Peyer's patch (tissue), 4 donors: ENCODE measurements at regions not wholly inside any gene's neighbourhood (a gene's known extent, or its start where the extent isn't known, plus 50 kb on each side); places are given as distances from the start of the nearest gene placed in this dataset.
"Not testable (repeated sequence)": the region's sequence is repeated elsewhere in the genome, so short reads cannot be mapped to it uniquely, and the experiment has no call there.

Experiments
- DNase-seq, 3 donors: peaks; one replicate each; pipeline ENCODE4 v3.0.0-alpha.2; 2017 to 2019
- H3K27ac ChIP-seq, 4 donors: fragments of 200-600 bp; sonication (generic); one replicate each; pipeline ENCODE4 v1.5.1; 2016 to 2019
- H3K27me3 ChIP-seq, 2 donors: fragments of 200-600 bp; sonication (generic); one replicate each; pipeline ENCODE4 v1.5.1; 2019
- H3K36me3 ChIP-seq, 3 donors: fragments of 200-600 bp; sonication (generic); one replicate each; pipeline ENCODE4 v1.5.1; 2016 to 2019
- H3K4me1 ChIP-seq, 4 donors: fragments of 200-600 bp; sonication (generic); one replicate each; pipeline ENCODE4 v1.5.1; 2016 to 2019
- H3K4me3 ChIP-seq, 4 donors: fragments of 200-600 bp; sonication (generic); 1 replicate in 3 of 4; 2 replicates in 1 of 4; pipeline ENCODE4 v1.5.1; 2016 to 2019; ENCODE audit warnings: mild to moderate bottlenecking in 1 of 4
- H3K9me3 ChIP-seq, 4 donors: fragments of 200-600 bp; sonication (generic); one replicate each; pipeline ENCODE4 v1.5.1; 2016 to 2019; ENCODE audit warnings: mild to moderate bottlenecking in 1 of 4
- CTCF ChIP-seq, 6 experiments: fragments of 450-650 bp in 4 of 6; fragments of 200-600 bp in 2 of 6; sonication (generic) in 1 of 6; IDR thresholded peaks; one replicate each; pipeline ENCODE4 v1.5.1; 2017 to 2019; ENCODE audit warnings: antibody characterized with exemption in 6 of 6, mild to moderate bottlenecking in 3 of 6, moderate library complexity in 1 of 6
- POLR2A ChIP-seq, 2 donors: fragments of 450-650 bp; IDR thresholded peaks; one replicate each; pipeline ENCODE4 v1.5.1; 2017; ENCODE audit warnings: antibody characterized with exemption in 2 of 2, mild to moderate bottlenecking in 2 of 2, moderate library complexity in 2 of 2

DNA sequence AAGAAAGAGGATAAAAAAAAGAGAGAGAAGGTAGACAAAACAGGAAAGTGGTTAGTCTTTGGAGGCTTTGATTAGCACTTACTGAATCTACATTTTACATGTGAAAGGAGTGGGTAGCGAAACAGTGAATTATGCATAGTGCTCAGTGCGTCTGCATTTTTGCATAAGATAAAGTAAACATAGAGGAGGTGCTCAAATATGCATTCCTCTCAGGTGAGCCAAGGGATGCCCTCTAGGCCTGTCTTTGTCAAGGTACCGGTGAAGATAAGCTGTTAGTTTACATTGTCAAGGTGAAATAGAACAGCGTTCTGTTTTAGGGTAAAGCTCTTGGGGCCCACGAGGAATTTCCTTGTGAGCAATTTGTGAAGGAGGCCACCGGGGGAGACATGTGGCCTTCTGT, 260.6 kb downstream of the TRIML1 start:
- Histone ChIP-seq H3K27me3 (no peaks in the 10 kb centered on the region), H3K9me3 (no peaks in the 10 kb centered on the region), H3K36me3 (no peaks in the 10 kb centered on the region), H3K4me1 (no peaks in the 10 kb centered on the region), H3K4me3 (no peak overlapping the region), H3K27ac (no peak overlapping the region)
- DNase-seq, result no peak
- TF ChIP-seq CTCF (IDR thresholded peaks at IDR 0.05) (no peak), POLR2A (IDR thresholded peaks at IDR 0.05) (no peak)

- Histone ChIP-seq H3K4me1 (no peaks in the 10 kb centered on the region), H3K4me3 (no peak overlapping the region), H3K9me3 (no peaks in the 10 kb centered on the region), H3K27me3 (no peaks in the 10 kb centered on the region), H3K27ac (no peak overlapping the region), H3K36me3 (no peaks in the 10 kb centered on the region)
- DNase-seq, result no peak
- TF ChIP-seq CTCF (IDR thresholded peaks at IDR 0.05), result no peak
- TF ChIP-seq POLR2A (IDR thresholded peaks at IDR 0.05), result no peak
These were observed 261.2 kb downstream of the TRIML1 start for GRCh38 chr4:188400451-188400850.

DNA sequence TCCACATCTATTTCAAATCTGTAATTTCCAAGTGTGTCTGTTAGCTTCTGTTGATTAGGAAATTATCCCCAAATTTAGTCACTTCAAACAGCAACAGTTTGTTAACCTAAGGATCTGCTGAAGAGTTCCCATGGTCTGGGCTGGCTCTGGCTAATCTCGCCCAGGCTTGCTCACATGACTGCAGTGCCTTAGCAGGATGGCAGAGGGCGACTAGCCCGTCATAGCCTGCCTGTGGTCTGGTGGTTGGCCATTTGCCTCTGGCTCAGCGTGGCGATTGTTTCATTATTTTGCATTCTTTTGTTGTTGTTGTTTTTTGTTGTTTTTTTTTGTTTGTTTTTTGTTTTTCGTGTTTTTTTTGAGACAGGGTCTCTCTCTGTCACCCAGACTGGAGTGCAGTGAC, 264.0 kb downstream of the TRIML1 start:
- DNase-seq, result no peak
- Histone ChIP-seq H3K36me3 (no peaks in the 10 kb centered on the region), H3K27ac (no peak overlapping the region), H3K27me3 (no peaks in the 10 kb centered on the region), H3K9me3 (no peaks in the 10 kb centered on the region), H3K4me3 (no peak overlapping the region), H3K4me1 (no peaks in the 10 kb centered on the region)
- TF ChIP-seq CTCF (IDR thresholded peaks at IDR 0.05) (no peak), POLR2A (IDR thresholded peaks at IDR 0.05) (no peak)

DNA sequence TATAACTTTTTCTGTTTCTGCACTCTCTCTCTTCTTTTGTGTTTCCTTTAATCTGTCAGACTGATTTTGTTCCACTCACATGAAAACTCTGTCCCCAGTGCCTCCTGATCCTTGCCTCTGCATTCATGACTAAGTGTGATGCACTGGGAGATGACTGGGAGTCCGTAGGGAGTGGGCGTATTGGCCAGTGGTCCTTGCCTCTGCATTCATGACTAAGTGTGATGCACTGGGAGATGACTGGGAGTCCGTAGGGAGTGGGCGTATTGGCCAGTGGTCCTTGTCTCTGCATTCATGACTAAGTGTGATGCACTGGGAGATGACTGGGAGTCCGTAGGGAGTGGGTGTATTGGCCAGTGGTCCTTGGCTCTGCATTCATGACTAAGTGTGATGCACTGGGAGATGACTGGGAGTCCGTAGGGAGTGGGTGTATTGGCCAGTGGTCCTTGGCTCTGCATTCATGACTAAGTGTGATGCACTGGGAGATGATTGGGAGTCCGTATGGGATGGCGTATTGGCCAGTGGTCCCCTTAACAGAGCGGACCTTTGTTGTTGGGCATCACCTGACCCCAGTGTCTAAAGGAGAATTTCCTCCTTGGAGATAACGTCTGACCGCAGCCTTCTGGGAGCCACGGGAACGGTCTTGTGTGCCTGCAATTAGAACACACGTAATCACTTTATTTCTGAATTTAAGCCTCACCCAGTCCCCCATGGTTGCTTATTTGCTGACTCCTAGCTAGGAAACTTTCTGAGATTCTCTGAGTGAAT, 266.0 kb downstream of the TRIML1 start:
- not testable (repeated sequence) for DNase-seq, H3K27ac ChIP-seq, H3K4me3 ChIP-seq, H3K4me1 ChIP-seq, H3K36me3 ChIP-seq, H3K27me3 ChIP-seq, H3K9me3 ChIP-seq

DNA sequence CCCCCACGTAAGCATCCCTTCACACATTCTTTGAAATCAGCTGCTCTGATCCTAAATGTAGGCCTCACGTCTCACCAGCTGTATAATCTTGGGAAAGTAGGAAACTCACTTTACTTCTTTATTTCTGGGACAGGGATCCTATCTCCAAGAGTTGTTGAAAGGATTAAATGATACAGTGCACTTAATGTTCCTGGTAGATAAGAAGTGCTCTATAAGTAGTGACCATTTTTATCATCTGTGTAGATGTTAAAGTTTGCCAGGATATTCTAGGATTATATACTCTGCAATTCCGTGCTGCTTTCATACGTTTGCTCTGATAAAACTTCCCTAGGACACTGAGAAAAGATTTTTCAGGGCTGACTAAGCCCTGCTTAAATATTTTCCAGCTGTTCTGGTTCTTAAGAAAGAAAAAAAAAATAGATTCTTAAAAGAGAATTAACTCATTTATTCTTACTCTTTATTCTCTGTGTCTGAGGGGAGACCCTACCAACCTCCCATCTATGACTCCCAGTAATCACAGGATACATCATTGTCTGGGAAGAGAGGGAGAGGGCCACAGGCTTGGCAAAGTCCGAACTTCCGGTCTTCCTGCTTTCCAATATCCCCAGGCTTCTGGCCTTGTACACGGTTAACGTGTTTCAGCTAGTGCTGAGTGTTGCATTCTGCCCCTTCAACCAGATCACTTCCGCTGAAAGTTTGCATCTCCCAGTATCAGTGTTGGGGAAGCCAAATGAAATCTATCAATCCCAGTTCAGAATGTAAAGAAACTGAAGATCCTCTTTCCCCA, 269.2 kb downstream of the TRIML1 start:
- Histone ChIP-seq H3K36me3 (no peaks in the 10 kb centered on the region), H3K4me3 (no peak overlapping the region), H3K27me3 (no peaks in the 10 kb centered on the region), H3K27ac (no peak overlapping the region), H3K9me3 (peaks cover 0 to 5% (median 0%) of the 10 kb centered on the region in 4 donors), H3K4me1 (no peaks in the 10 kb centered on the region)
- TF ChIP-seq POLR2A (IDR thresholded peaks at IDR 0.05) (no peak), CTCF (IDR thresholded peaks at IDR 0.05) (no peak)
- DNase-seq, result no peak

DNA sequence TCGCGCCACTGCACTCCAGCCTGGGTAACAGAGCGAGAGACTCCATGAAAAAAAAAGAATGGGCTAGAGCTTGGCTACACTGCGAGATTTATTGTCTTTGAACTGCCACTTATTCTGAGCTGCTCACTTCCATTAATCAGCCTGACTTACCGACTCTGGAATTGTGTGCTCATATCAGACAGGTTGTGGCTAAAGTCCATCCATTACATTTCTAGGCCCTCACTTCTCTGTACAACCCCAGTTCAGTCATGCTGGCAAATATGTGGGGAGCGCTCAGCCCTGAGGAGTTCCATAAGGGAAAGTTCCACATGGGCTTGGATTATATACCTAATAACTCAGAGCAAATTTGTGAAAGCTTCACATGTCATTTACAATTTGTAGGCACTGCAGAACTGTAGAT, 270.6 kb downstream of the TRIML1 start:
- no peak overlapping the region for H3K27ac ChIP-seq
- TF ChIP-seq POLR2A (IDR thresholded peaks at IDR 0.05) (no peak), CTCF (IDR thresholded peaks at IDR 0.05) (no peak)
- H3K4me1 ChIP-seq, result no peaks in the 10 kb centered on the region
- no peaks in the 10 kb centered on the region for H3K36me3 ChIP-seq
- peaks cover 0 to 5% (median 0%) of the 10 kb centered on the region in 4 donors for H3K9me3 ChIP-seq
- no peak overlapping the region for H3K4me3 ChIP-seq
- no peaks in the 10 kb centered on the region for H3K27me3 ChIP-seq
- DNase-seq, result no peak
